ENCODE measurements at regions not wholly inside any gene's neighbourhood (a gene's known extent, or its start where the extent isn't known, plus 50 kb on each side); places are given as distances from the start of the nearest gene placed in this dataset.
"Not testable (repeated sequence)": the region's sequence is repeated elsewhere in the genome, so short reads cannot be mapped to it uniquely, and the experiment has no call there.

DNA sequence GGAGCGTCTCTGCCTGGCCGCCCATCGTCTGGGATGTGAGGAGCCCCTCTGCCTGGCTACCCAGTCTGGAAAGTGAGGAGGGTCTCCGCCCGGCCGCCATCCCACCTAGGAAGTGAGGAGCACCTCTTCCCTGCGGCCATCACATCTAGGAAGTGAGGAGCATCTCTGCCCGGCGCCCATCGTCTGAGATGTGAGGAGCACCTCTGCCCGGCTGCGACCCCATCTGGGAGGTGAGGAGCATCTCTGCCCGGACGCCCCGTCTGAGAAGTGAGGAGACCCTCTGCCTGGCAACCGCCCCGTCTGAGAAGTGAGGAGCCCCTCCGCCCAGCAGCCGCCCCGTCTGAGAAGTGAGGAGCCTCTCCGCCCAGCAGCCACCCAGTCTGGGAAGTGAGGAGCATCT, 84.5 kb downstream of the IDS start:
- DNase-seq (ENCODE audit: extremely low spot score); CTCF ChIA-PET; POLR2A ChIA-PET: not testable (repeated sequence)

DNA sequence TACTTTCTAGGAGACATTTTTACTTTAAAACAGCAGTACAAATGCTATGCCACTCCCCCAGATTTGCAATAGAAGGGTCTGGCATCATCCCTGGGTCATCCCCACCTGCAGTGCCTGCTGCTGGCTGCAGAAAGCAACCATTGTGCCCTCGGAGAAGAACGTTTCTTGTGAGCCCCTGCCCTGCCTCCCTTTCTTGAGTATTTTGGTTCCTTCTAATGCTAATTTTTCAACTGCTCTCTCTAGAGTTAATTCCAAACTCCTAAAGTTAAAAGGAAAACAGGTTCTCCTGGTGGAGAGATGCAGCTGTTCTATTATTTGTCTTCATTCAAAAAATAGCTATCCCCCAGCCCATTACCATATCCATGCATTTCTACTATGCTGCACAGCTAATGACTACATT, 107.1 kb downstream of the IDS start:
- TF ChIP-seq, protein P1, sequence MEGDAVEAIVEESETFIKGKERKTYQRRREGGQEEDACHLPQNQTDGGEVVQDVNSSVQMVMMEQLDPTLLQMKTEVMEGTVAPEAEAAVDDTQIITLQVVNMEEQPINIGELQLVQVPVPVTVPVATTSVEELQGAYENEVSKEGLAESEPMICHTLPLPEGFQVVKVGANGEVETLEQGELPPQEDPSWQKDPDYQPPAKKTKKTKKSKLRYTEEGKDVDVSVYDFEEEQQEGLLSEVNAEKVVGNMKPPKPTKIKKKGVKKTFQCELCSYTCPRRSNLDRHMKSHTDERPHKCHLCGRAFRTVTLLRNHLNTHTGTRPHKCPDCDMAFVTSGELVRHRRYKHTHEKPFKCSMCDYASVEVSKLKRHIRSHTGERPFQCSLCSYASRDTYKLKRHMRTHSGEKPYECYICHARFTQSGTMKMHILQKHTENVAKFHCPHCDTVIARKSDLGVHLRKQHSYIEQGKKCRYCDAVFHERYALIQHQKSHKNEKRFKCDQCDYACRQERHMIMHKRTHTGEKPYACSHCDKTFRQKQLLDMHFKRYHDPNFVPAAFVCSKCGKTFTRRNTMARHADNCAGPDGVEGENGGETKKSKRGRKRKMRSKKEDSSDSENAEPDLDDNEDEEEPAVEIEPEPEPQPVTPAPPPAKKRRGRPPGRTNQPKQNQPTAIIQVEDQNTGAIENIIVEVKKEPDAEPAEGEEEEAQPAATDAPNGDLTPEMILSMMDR (IDR thresholded peaks at IDR 0.05; ENCODE audit: control extremely low read depth, extremely low read depth, low read depth, missing control alignments), result no peak
- DNase-seq (ENCODE audit: extremely low spot score), result no peak
- CTCF ChIA-PET, result no interaction called here
- POLR2A ChIA-PET, result no interaction called here

DNA sequence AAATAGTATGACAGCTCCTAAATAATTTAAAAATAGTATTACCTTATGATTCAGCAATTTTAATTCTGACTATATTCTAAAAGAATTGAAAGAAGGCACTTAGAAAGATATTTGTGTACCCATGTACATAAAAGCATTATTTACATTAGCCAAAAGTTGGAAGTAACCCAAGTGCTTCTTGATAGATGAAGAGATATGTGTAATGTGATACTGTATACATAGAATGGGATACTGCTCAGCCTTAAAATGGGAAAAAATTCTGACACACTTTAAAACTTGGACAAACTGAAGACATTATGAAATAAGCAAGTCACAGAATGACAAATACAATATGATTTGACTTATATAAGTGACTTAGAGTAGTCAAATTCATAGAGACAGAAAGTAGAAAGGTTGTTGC, 112.2 kb downstream of the IDS start:
- TF ChIP-seq, protein P1 (IDR thresholded peaks at IDR 0.05; ENCODE audit: control extremely low read depth, extremely low read depth, low read depth, missing control alignments), result no peak
- ChIA-PET POLR2A (no interaction called here), CTCF (no interaction called here)
- no peak for DNase-seq (ENCODE audit: extremely low spot score)

DNA sequence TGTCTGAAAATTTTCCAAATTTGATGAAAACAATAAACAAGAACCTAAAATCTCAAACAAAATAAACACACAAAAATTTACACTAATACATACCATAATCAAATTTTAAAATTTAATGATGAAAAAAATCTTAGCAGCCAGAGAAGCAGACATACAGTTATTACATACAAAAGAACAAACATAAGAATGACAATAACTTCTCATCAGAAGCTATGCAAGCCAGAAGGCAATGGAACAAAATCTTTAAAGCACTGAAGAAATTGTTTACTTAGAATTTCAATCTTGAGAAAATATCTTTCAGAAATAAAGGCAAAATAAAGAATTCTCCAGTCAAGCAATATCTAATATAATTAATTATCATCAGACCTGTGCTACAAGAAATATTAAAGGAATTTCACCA, 121.3 kb downstream of the IDS start:
- POLR2A ChIA-PET, result no interaction called here
- no peak for DNase-seq (ENCODE audit: extremely low spot score)
- TF ChIP-seq, protein P1 (IDR thresholded peaks at IDR 0.05; ENCODE audit: control extremely low read depth, extremely low read depth, low read depth, missing control alignments), result no peak
- CTCF ChIA-PET, result no interaction called here

DNA sequence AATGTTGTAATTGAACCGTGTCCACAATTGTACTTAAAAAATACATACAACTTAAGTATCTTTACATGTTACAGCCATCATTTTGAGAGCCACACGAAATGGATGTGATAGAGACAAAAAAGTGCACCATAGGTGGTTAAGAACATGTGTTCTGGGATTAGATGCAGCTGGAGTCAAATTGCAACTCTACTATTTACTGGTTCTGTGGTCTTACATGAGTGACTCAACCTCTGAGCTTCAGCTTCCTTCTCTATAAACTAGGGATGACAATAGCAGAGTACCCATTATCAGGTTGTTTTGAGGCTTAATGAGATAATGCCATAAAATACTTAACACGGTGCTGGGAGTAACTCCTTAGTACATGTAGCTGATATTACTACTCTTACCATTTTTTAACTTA, 130.4 kb downstream of the IDS start:
- POLR2A ChIA-PET, result no interaction called here
- CTCF ChIA-PET, result no interaction called here
- TF ChIP-seq, protein P1 (IDR thresholded peaks at IDR 0.05; ENCODE audit: control extremely low read depth, extremely low read depth, low read depth, missing control alignments), result no peak
- no peak for DNase-seq (ENCODE audit: extremely low spot score)

DNA sequence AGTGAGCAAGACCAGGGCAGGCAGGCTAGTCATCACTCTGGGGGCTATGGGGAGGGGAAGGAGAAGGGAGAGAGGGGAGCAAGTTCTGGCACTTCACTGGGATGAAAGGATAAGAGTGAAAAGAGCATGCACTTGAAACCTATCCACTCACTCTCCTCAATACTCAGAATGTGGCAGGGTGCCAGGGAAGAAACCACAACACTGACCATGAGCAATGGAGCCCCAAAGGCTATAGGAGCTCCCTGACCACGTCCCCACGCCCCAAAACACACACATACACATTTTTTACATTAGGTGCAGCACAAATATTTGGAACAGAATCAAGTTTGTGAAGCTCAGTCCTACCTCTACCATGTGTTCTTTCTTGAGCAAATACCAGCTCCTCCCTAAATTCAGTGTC, 132.2 kb downstream of the IDS start:
- TF ChIP-seq, protein P1 (IDR thresholded peaks at IDR 0.05; ENCODE audit: control extremely low read depth, extremely low read depth, low read depth, missing control alignments), result no peak
- no peak for DNase-seq (ENCODE audit: extremely low spot score)
- ChIA-PET POLR2A (no interaction called here), CTCF (no interaction called here)

DNA sequence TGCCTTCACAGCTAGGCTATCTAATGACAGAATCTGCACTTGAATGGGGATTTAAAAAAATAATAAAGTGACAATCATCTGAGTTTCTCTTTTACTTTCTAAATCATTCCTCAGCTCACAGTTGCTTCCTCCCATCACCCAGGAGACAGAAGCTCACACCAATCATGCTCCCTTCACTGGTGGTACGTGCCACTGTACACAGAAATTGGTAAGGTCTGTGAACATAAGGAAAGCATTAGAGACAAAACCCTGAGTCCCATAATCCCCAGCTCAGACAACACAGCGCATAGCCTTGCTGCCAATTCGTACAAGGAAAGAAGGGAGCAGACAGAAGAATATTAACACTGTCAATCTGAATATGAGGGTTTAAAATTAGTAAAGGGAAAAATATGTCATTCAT, 133.1 kb downstream of the IDS start:
- ChIA-PET CTCF (no interaction called here), POLR2A (no interaction called here)
- DNase-seq (ENCODE audit: extremely low spot score), result no peak
- TF ChIP-seq, protein P1 (IDR thresholded peaks at IDR 0.05; ENCODE audit: control extremely low read depth, extremely low read depth, low read depth, missing control alignments), result no peak
